Type B pancreatic cell (in vitro differentiated cells): ENCODE measurements at regions not wholly inside any gene's neighbourhood (a gene's known extent, or its start where the extent isn't known, plus 50 kb on each side); places are given as distances from the start of the nearest gene placed in this dataset.
"Not testable (repeated sequence)": the region's sequence is repeated elsewhere in the genome, so short reads cannot be mapped to it uniquely, and the experiment has no call there.

ENCODE experiments used
- DNase-seq: peaks from one replicate; pipeline ENCODE4 v3.0.0; 2021; ENCODE audit warnings: mixed read lengths; ENCODE audit not compliant: unreplicated experiment; ENCODE audit errors: extremely low spot score
- H3K27ac Mint-ChIP-seq: 2 replicates; pipeline ENCODE4 v1.8.0; 2021; ENCODE audit warnings: mild to moderate bottlenecking, mixed read lengths
- H3K27me3 Mint-ChIP-seq: 2 replicates; pipeline ENCODE4 v1.8.0; 2021; ENCODE audit warnings: mixed read lengths
- H3K36me3 Mint-ChIP-seq: 2 replicates; pipeline ENCODE4 v1.8.0; 2021; ENCODE audit warnings: mixed read lengths
- H3K4me1 Mint-ChIP-seq: one replicate; pipeline ENCODE4 v1.8.0; 2021; ENCODE audit warnings: mixed read lengths; ENCODE audit not compliant: unreplicated experiment
- H3K4me3 Mint-ChIP-seq: 2 replicates; pipeline ENCODE4 v1.8.0; 2021; ENCODE audit warnings: mild to moderate bottlenecking, mixed read lengths
- H3K9me3 Mint-ChIP-seq: 2 replicates; pipeline ENCODE4 v1.8.0; 2021; ENCODE audit warnings: mixed read lengths
- TF ChIP-seq, protein P1 (sequence below): fragments of 200-600 bp; sonication (generic); conservative IDR thresholded peaks from 2 replicates; pipeline ENCODE4 v1.5.0; 2021; ENCODE audit warnings: antibody characterized with exemption, mild to moderate bottlenecking

DNA sequence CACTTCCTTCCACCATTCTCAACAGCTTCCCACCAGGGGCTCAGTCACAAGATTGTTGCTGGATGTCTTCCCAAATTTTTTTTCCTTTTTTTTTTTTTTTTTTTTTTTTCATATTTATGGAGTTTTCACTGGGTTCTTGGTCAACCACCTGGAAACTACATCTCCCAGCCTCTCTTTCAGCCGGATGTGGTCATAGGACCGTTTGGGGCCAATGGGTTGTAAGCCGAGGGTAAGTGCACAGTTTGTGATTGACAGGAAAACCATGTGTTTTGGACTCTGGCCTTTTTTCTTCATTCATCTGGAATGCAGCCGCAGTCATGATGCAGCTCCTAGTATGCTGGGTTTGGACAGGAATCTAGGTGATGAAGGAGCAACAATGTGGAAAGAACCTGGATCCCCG lies 337.1 kb upstream of the FOXK1 start:
- Mint-ChIP-seq H3K36me3 (no peaks in the 10 kb centered on the region), H3K4me3 (no peak overlapping the region), H3K4me1 (no peaks in the 10 kb centered on the region), H3K9me3 (no peaks in the 10 kb centered on the region), H3K27ac (no peak overlapping the region), H3K27me3 (peaks cover 3% of the 10 kb centered on the region)
- TF ChIP-seq, protein P1, sequence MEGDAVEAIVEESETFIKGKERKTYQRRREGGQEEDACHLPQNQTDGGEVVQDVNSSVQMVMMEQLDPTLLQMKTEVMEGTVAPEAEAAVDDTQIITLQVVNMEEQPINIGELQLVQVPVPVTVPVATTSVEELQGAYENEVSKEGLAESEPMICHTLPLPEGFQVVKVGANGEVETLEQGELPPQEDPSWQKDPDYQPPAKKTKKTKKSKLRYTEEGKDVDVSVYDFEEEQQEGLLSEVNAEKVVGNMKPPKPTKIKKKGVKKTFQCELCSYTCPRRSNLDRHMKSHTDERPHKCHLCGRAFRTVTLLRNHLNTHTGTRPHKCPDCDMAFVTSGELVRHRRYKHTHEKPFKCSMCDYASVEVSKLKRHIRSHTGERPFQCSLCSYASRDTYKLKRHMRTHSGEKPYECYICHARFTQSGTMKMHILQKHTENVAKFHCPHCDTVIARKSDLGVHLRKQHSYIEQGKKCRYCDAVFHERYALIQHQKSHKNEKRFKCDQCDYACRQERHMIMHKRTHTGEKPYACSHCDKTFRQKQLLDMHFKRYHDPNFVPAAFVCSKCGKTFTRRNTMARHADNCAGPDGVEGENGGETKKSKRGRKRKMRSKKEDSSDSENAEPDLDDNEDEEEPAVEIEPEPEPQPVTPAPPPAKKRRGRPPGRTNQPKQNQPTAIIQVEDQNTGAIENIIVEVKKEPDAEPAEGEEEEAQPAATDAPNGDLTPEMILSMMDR: no peak
- no peak for DNase-seq

DNA sequence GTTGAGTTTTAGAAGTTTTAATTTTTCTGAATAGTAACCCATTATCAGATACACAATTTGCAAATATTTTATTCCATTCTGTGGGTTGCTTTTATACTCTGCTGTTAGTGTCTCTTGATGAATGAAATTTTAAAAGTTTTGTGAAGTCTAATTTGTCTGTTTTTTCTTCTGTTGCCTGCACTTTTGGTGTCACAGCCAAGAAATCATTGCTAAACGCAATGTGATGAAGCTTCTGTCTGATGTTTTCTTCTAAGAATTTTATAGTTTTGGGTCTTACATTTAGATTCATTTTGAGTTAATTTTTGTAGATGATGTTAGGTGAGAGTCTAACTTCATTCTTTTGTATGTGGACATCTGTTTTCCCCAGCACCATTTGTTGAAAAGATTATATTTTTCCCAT lies 330.0 kb upstream of the FOXK1 start:
- DNase-seq: no peak
- Mint-ChIP-seq H3K9me3 (peaks cover 7% of the 10 kb centered on the region), H3K36me3 (no peaks in the 10 kb centered on the region), H3K27ac (no peak overlapping the region), H3K27me3 (peaks cover 12% of the 10 kb centered on the region), H3K4me3 (no peak overlapping the region), H3K4me1 (no peaks in the 10 kb centered on the region)
- TF ChIP-seq, protein P1: no peak

DNA sequence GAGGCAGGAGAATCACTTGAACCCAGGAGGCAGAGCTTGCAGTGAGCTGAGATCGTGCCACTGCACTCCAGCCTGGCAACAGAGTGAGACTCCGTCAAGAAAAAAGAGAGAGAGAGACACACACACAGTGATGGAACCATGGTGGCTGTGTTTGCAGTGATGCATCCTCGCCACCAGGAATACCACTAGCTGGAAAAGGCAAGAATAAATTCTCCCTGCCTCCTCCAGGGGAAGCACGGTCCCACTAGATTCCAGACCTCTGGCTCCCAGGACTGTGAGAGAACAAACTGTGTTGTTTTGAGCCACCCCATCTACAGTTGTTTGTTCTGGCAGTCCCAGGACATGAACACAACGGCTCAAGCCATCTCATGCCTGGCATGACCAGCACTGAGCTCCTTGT lies 320.3 kb upstream of the FOXK1 start:
- peaks cover 4% of the 10 kb centered on the region for H3K9me3 Mint-ChIP-seq
- H3K4me1 Mint-ChIP-seq: no peaks in the 10 kb centered on the region
- no peak overlapping the region for H3K27ac Mint-ChIP-seq
- H3K4me3 Mint-ChIP-seq: no peak overlapping the region
- TF ChIP-seq, protein P1: peak; percentile 29
- H3K27me3 Mint-ChIP-seq: peaks cover 4% of the 10 kb centered on the region
- DNase-seq: no peak
- no peaks in the 10 kb centered on the region for H3K36me3 Mint-ChIP-seq

DNA sequence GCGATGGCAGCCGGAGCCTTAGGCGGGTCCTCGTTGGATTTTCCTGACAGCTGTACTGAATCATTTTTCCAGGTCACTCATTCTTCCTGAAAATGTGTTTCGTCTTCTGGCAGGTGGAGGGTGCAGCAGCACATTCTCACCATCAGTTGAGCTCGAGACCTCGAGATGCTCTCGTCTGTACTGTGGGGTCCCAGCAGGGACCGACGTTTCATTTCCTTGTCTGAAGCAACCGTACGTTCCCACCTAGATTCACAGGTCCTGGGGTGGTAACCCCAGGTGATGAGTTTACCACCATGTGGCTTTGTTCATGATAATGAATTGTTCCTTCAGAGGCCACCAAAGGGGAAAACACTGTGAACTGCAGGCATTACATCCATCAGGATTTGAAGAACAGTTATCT lies 298.5 kb upstream of the FOXK1 start:
- Mint-ChIP-seq H3K4me1 (no peaks in the 10 kb centered on the region), H3K4me3 (no peak overlapping the region), H3K27me3 (peaks cover 4% of the 10 kb centered on the region), H3K36me3 (no peaks in the 10 kb centered on the region), H3K27ac (no peak overlapping the region), H3K9me3 (peaks cover 6% of the 10 kb centered on the region)
- DNase-seq: peak; percentile 40
- TF ChIP-seq, protein P1: no peak

DNA sequence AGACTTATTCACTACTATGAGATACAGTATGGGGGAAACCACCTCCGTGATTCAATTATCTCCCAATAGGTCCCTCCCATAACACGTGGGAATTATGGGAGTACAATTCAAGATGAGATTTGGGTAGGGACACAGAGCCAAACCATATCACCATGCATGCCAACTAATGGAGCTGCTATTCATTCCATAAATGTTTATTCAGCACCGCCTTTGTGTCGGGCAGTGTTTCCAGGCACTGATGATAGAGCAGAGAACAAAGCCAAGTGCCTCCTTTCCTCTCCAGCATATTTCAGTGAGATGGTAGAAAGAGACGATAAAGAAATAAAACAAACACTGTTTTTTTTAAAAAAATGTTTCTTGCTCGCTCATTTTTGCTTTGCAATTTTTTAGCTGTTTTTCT lies 295.9 kb upstream of the FOXK1 start:
- Mint-ChIP-seq H3K4me3 (no peak overlapping the region), H3K36me3 (no peaks in the 10 kb centered on the region), H3K27ac (no peak overlapping the region), H3K9me3 (peaks cover 5% of the 10 kb centered on the region), H3K4me1 (no peaks in the 10 kb centered on the region), H3K27me3 (peaks cover 4% of the 10 kb centered on the region)
- TF ChIP-seq, protein P1: no peak
- DNase-seq: no peak

DNA sequence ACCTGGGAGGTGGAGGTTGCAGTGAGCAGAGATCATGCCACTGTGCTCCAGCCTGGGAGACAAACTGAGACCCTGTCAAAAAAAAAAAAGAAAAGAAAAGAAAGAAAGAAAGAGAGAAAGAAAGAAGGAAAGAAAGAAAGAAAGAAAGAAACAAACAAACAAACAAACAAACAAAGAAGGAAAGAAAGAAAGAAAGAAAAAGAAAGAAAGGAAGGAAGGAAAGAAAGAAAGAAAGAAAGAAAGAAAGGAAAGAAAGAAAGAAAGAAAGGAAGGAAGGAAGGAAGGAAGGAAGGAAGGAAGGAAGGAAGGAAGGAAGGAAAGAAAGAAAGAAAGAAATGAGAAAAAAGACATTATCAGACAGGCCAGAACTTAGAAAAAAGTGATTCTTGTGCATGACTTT lies 291.0 kb upstream of the FOXK1 start:
- H3K9me3 Mint-ChIP-seq: peaks cover 13% of the 10 kb centered on the region
- H3K4me1 Mint-ChIP-seq, H3K36me3 Mint-ChIP-seq, DNase-seq, H3K4me3 Mint-ChIP-seq, H3K27ac Mint-ChIP-seq: not testable (repeated sequence)
- peaks cover 11% of the 10 kb centered on the region for H3K27me3 Mint-ChIP-seq
